GM19023 (cell line): ENCODE measurements at regions not wholly inside any gene's neighbourhood (a gene's known extent, or its start where the extent isn't known, plus 50 kb on each side); places are given as distances from the start of the nearest gene placed in this dataset.

Experiments
- ATAC-seq: cut with Tn5 transposase; IDR thresholded peaks from one replicate; pipeline ENCODE4 v1.9.1; 2021; ENCODE audit warnings: mild to moderate bottlenecking, moderate library complexity; ENCODE audit not compliant: unreplicated experiment

DNA sequence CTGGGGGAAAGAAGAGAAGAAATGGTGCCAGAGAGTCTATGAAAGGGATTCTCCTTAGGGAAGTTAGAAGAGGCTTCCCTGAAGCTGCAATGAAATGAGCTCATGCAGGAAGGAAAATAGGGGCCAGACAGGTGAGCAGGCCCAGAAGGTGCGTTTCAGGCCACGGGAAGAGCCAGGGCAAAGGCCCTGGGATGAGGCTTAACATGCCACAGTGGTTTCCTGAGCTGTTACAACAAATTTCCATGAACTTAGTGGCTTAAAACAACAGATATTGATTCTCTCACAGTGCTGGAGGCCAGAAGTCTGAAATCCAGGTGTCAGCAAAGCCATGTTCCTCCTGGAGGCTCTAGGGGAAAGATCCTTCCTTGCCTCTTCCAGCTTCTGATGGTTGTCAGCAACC lies 167.9 kb downstream of the TFAP2C start:
- no peak for ATAC-seq

- ATAC-seq, result no peak
These were observed 169.5 kb downstream of the TFAP2C start for GRCh38 chr20:56798634-56799033.

- no peak for ATAC-seq
These were observed 170.1 kb downstream of the TFAP2C start for GRCh38 chr20:56799187-56799586.

DNA sequence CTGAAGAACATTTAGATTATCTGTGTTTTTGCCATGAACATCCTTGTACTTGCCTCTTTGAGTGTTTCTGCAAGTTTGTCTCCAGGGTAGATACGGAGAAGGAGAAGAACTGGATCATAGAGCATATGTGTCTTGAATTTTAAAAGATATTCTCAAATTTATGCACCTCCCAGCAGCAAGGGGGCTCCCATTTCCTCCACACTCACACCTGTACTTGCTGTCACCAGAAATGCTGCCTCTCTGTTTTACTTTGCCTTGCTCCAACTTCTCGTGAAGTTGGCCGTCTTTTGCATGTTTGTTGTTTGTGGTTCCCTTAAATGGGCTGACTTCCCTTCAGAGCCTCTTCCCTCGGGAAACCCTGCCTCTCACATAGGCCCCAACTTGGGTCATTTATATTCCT lies 171.0 kb downstream of the TFAP2C start:
- ATAC-seq, result no peak

- ATAC-seq, result no peak
These were observed 173.1 kb downstream of the TFAP2C start for GRCh38 chr20:56801971-56802755.

DNA sequence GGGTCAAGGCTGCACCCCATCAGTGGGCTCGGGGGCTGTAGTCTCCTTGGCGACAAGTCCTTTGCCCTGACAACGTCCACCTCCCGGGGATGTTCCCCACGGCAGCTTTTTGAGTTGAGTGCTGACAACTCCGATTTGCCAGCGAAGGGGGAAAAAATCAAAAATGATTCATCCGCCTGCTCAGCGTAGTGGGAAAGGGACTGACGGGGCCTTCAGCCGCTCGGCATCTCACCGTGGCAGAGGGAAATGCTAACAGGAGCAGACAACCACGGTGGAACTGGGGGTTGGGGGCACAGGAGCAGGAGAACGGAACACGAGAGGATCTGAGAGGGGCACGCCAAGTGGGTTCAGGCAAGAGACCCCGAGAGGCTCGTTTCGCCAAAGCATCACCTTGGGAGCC lies 173.7 kb downstream of the TFAP2C start:
- no peak for ATAC-seq

DNA sequence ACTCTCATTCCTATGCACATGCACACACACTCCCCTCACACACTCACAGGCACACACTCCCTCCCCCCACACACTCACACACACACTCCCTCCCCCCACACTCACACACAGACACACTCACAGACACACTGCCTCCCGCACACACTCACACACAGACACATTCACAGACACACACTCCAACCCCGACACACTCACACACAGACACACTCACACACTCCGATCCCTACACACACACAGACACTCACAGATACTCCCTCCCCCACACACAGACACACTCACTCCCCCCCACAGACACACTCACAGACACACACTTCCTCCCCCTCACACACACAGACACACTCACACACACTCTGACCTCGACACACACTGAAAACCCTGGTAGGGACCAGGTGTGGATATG lies 176.2 kb downstream of the TFAP2C start:
- ATAC-seq, result no peak

DNA sequence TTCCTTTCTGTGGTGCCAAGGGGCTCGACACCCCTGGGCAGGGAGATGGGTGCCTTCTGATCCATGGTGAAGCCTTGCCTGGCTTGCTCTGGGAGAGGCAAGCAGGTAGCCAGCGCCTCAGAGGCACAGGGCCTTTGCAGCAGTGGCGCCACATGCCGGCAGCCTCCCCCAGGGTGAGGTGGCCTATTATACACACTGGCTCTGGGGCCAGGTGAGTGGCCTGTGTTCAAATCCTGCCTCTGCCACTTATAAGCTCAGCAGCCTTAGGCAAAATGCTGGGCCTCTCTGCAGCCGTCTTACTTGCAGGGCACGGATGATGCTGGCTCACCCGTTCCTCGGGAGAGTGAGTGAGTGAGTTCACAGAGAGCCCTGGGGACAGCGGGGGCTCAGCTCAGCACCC lies 176.9 kb downstream of the TFAP2C start:
- no peak for ATAC-seq

- no peak for ATAC-seq
These were observed 177.9 kb downstream of the TFAP2C start for GRCh38 chr20:56806952-56807517.

GRCh38 chr20:56808117-56808725 lies 179.1 kb downstream of the TFAP2C start:
- no peak for ATAC-seq

DNA sequence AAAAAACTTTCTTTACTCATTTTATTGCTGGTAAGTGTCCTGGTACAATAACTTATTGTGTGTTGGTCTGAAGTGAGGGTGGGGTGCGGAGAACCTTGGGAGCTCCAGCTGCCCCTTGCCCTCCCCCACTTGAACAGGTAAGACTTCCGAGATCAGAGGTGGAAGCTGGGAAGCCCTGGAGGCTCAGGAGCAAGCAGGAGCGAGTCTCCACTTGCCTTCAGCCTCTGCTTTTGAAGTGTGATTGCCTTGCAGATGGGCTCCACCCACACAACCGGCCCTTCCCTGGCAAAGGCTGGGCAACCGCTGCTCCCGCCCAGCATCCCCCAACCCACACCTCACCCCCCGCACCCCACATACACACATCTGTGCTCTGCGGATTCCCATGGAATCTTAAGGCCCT lies 179.6 kb downstream of the TFAP2C start:
- no peak for ATAC-seq

- ATAC-seq, result no peak
These were observed 180.6 kb downstream of the TFAP2C start for GRCh38 chr20:56809668-56810067.

DNA sequence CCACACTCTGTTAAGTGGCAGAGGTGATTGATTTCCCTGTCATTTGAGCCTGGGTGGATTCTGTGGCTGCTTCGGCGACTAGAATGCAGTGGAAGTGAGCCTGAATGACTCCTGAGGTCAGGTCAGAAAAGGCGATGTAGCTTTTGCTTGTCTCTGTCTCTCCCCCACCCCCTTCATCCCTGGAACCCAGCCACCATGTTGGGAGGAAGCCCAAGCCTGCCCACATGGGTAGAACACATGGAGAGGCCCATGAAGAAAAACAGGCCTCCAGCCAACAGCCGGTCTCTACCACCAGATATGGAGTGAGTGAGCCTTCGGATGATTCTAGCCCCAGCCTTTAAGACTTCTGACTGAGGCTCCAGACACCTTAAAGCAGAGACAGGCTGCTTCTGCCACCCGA lies 181.0 kb downstream of the TFAP2C start:
- no peak for ATAC-seq

DNA sequence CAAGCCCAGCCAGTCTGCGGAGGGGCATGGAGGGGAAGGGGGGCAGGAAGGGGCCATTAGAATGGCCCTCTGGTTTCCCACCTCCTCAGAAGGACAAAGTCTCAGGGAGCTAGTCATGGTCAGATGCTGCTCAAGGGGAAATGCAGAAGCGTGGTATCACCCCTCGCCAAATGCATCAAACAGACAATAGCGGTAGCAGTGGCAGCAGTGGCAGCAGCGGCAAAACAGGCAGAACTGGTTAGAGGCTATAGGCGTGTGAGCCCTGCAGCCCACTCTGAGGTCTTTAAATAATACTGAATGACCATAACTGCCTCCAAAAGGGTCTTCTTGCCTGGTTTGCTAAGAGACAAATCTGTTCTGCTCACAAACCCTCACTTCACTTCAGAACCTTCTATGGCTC lies 186.7 kb downstream of the TFAP2C start:
- ATAC-seq, result no peak

- ATAC-seq, result no peak
These were observed 187.2 kb downstream of the TFAP2C start for GRCh38 chr20:56816349-56816748.

DNA sequence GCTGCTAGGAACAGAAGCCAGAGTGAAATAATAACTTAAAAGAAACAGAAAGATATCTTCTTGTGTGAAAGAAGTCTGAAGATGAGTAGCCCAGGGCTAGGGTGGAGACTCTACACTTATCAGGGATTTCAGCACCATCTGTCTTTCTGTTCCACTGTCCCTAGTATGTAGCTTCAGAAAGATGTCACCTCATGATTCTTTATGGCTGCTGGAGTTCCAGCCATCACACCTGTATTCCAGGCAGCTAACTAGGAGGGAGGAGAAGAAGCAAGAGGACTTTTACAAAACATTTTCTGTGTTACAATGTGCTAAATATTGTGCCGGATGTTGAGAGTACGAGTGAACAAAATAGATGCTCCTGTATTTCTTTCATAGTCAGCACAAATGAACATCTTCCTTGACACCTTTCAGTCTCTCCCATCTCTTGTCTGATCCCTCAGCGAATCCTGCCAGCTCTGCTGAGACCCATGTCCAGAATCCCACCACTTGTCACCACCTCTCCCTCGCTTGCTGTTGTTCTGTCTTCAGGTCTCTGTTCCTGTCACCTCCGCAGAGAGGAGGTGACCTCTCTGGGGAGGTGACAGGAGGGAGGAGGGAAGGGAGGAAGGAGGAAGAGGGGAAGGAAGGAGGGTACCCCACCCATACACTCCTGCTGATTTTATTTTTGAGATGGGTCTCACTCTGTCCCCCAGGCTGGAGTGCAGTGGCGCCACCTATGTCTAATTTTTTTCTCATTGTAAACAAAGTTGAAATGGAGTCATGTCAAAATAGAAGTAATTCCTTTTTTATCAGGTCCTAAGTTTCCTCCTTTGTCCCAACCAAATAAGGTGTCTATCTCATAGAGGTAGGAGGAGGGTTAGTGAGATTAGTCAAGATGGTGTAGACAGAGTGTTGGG lies 188.9 kb downstream of the TFAP2C start:
- no peak for ATAC-seq

- ATAC-seq, result no peak
These were observed 191.9 kb downstream of the TFAP2C start for GRCh38 chr20:56820984-56821383.

DNA sequence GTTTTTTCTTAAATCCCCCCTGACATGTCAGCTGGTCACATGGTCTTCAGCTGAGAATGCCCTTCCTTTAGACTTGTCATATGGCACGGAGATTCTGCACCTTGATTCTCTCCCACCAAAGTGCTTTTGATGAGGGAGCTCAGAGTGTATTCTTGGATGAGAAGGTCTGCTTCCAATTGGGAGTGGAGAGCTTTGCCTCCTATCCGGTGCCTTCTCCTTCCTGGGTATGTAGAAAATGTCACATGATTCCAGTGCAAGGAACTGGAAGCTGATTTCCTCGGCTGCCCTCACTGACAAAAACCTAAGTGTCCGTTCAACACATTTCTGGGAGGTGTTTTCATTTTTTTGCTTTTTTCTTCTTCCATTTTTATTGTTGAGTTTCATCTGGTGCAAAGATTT lies 197.2 kb downstream of the TFAP2C start:
- no peak for ATAC-seq

DNA sequence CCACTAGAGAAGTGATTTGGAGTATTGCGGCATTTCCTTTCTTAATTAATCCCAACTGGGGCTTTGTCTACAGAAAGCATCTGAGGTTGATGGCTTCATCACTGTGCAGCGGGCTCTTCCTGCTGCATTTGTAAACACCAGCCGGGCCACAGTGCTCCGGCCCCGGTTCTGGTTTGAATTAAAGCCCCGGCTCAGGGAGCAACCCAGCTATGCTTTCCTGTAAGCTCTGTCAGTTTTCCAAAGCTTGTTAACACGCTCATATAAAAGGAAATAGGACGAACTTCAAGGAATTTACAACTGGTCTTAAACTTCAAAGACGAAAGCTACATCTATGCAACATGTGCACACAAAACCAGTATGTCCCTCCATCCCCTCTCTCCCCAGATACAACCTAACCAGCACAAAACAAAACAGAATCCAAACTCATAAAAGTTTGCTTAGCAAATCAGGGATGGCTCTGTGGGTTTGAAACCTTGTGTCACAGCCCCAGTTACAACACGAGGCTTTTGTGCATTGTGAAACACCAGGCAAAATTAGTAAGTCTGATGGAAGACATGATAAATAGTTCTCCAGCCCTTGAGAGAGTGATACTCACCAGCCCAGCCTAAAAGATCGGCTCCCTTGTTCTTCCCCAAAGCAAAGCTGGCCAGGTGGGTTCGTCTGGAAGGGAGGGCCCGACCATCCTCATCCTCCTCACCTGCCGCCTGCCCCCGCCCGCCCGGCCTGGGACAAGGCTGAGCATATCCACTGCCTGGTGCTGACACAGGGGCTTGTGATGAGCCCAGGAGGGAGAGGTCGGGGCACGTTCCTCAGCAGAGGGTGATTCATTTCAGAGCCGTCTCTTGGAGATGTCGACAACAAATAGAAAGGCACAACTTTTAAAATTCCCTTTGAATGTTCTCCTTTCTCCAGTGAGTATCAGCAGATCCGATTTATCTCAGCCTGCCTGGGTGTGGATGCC lies 197.9 kb downstream of the TFAP2C start:
- no peak for ATAC-seq

- ATAC-seq, result no peak
These were observed 198.7 kb downstream of the TFAP2C start for GRCh38 chr20:56827763-56828162.
